Choroid plexus epithelial cell (primary cell): ENCODE measurements at regions not wholly inside any gene's neighbourhood (a gene's known extent, or its start where the extent isn't known, plus 50 kb on each side); places are given as distances from the start of the nearest gene placed in this dataset.
A peak's percentile ranks its signal among the peaks of the same experiment; 100 is the strongest.

Experiments
- DNase-seq: peaks from one replicate; pipeline ENCODE4 v3.0.0-alpha.2; 2010; ENCODE audit warnings: low read depth
- H3K4me3 ChIP-seq: 2 replicates; pipeline ENCODE4 v1.5.1; 2011; ENCODE audit warnings: low read depth, mild to moderate bottlenecking, control low read depth, low read length, moderate library complexity
- TF ChIP-seq, protein P1 (sequence below): conservative IDR thresholded peaks from 2 replicates; pipeline ENCODE4 v1.5.1; 2011; ENCODE audit warnings: low read depth, mild to moderate bottlenecking, control low read depth, inconsistent platforms, low read length, moderate library complexity

DNA sequence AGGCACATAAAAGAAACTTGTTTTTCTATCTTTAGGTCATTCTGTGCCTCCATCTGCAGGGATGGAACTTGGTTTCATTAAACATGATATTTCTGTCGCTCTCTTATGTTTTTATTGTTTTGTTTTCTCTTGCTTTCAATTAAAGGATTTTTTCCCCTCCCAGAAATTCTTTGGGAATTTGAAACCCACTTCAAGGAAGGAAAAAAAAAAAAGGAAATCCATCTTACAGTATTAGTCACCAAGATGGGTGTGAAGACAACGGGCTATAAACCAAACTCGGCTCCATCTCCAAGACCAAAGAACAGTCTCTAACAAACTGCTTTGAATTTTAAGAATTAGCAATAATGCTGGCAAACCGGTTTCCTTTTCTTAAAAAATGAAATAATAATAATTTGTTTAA, 244.1 kb downstream of the BCL11A start:
- DNase-seq: no peak
- no peak overlapping the region for H3K4me3 ChIP-seq
- TF ChIP-seq, protein P1, sequence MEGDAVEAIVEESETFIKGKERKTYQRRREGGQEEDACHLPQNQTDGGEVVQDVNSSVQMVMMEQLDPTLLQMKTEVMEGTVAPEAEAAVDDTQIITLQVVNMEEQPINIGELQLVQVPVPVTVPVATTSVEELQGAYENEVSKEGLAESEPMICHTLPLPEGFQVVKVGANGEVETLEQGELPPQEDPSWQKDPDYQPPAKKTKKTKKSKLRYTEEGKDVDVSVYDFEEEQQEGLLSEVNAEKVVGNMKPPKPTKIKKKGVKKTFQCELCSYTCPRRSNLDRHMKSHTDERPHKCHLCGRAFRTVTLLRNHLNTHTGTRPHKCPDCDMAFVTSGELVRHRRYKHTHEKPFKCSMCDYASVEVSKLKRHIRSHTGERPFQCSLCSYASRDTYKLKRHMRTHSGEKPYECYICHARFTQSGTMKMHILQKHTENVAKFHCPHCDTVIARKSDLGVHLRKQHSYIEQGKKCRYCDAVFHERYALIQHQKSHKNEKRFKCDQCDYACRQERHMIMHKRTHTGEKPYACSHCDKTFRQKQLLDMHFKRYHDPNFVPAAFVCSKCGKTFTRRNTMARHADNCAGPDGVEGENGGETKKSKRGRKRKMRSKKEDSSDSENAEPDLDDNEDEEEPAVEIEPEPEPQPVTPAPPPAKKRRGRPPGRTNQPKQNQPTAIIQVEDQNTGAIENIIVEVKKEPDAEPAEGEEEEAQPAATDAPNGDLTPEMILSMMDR: no peak

DNA sequence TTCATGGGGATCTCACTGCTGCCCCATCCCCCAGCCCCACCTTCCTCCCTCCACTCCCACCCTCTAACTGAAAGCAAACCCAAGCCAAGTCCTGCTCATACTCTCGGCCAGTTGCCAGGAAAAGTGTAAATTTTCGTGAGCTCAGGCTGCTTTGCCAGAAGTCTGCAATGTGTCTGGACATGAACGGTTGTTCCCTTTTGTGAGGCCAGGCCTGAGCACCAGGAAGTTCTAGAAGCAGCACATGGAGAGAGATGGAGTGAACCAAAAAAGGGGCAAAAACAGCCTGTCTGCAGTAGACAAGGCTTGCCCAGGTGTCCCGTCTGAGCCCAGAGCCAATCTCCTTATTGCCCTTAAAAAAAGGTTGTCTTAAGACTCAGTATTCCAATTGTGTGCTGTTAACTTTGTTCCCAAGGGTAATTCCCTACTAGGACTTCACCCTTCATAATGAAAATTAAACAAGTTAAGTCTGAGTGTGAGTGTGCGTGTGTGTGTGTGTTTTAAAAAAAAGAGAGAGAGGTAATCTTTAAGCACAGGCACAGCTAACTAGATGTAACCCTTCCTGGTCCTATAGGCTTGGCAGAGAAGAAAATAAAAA, 247.1 kb downstream of the BCL11A start:
- no peak overlapping the region for H3K4me3 ChIP-seq
- TF ChIP-seq, protein P1: no peak
- peak; percentile 2 for DNase-seq

DNA sequence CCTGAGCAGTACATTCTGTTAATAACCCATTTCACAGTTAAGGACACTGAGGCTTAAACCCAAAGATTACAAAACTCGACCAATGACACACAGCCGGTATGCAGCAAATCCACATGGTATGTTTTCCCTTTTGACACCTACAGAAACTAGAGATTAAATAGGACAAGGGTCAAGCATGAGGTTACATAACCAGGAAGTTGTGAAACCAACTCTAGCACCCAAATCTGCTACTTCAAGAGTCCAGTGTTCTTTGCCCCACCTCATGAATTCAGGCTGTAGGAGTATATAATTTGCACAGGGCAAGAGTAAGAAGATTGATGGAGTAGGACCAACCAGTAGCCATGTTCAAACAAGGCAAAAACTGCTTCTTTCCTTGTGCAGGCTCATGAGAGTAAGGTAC, 249.8 kb downstream of the BCL11A start:
- no peak for DNase-seq
- no peak overlapping the region for H3K4me3 ChIP-seq
- TF ChIP-seq, protein P1: no peak

DNA sequence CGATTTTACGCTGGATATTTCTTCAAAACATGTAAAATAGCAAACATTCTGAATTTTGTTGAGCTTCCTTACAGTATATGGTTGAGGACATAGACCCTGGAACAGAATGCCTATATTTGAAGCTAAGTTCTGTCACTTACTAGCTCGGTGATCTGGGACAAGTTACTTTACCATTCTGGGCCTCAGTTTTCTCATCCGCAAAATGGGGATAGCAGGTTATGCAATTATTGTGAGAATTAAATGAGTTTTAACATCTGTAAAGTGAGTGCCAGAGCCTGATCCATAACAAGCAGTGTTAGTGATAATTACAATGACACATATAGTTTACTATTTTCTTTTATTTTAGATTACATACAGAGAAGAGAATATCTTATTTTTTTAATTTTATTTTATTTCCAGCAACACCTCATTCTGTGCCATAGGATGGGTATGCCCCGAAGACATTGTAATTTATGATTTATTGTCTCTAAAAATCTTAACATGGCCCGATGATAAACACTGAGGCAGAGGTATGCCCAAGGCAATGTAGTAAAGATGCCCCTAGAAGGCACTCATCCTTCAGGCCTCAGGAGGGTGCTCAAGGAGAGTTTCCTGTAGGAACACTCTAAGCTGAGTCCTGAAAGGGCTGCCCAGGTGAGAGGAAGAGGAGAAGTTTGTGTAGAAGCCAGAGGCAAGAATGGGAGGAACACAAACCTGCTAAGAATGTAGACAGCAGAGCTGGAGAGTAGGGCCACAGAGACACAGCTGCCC, 250.9 kb downstream of the BCL11A start:
- TF ChIP-seq, protein P1: no peak
- no peak for DNase-seq
- H3K4me3 ChIP-seq: no peak overlapping the region

DNA sequence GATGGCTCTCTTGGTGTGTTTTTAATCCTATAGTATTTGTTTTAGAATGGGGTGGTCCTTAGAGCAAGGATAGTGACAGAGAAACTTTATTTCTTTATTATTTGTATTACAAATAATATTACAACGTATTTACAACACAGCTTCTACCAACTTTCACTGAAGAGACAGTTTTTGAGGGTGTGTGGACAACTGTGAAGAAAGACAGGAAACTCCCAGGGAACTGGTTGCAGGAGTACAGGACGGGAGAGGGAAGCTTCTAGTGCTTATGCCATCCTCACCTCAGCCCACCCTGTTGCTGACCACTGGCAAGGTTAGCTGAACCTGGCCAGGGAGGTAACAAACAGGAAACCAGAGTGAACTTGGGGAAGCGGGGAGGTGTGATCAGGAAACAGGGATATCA, 251.7 kb downstream of the BCL11A start:
- DNase-seq: no peak
- TF ChIP-seq, protein P1: no peak
- H3K4me3 ChIP-seq: no peak overlapping the region

DNA sequence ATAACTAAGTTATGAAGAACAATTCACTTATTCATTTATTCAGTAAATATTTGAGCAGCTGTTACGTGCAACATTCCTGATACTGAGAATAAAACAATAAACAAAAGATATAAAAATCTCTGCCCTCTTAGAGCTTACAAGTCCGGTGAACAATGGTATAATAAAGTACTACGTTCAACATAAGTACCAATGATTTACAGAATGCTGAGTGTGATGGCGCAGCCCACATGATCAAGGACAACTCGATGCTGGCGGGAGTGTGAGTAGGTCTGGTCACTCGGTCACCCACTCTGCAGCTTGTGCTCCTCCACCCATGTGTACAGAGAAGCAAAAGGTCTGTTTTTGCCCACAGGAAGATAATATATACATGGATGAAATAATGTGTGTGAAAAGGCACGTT, 254.3 kb downstream of the BCL11A start:
- TF ChIP-seq, protein P1: no peak
- H3K4me3 ChIP-seq: no peak overlapping the region
- no peak for DNase-seq
